Natural killer cell (primary cell): ENCODE measurements at regions not wholly inside any gene's neighbourhood (a gene's known extent, or its start where the extent isn't known, plus 50 kb on each side); places are given as distances from the start of the nearest gene placed in this dataset.

Source experiments
- ATAC-seq, 3 donors: fragments of 150-1000 bp in 2 of 3; fragments of 200-7000 bp in 1 of 3; cut with Tn5 transposase; 1 replicate in 1 of 3; 2 replicates in 2 of 3; pipeline ENCODE4 v1.10.0; 2021; ENCODE audit warnings: mild to moderate bottlenecking in 2 of 3, moderate library complexity in 2 of 3
- DNase-seq, 2 donors: peaks; one replicate each; pipeline versions ENCODE4 v3.0.0 to v3.0.0-alpha.2; 2013 to 2021; ENCODE audit warnings: mixed read lengths in 1 of 2
- H3K27ac ChIP-seq: one replicate; pipeline ENCODE4 v1.5.1; 2013; ENCODE audit warnings: mild to moderate bottlenecking, low read length
- H3K27me3 ChIP-seq: one replicate; pipeline ENCODE4 v1.6.1; 2013; ENCODE audit warnings: low read length; ENCODE audit not compliant: control insufficient read depth, insufficient read depth
- H3K36me3 ChIP-seq: one replicate; pipeline ENCODE4 v1.6.1; 2013; ENCODE audit warnings: low read length; ENCODE audit not compliant: control insufficient read depth, insufficient read depth
- H3K4me1 ChIP-seq: one replicate; pipeline ENCODE4 v1.6.1; 2013; ENCODE audit warnings: low read length; ENCODE audit not compliant: control insufficient read depth, insufficient read depth
- H3K4me3 ChIP-seq: one replicate; pipeline ENCODE4 v1.5.1; 2013; ENCODE audit warnings: low read length
- H3K9me3 ChIP-seq: one replicate; pipeline ENCODE4 v1.6.1; 2013; ENCODE audit warnings: low read length; ENCODE audit not compliant: control insufficient read depth, insufficient read depth
- H3K27ac Mint-ChIP-seq, 2 donors: one replicate each; pipeline ENCODE4 v1.8.0; 2022; ENCODE audit warnings: mild to moderate bottlenecking in 2 of 2, mixed read lengths in 2 of 2, moderate library complexity in 1 of 2
- H3K27me3 Mint-ChIP-seq, 2 donors: one replicate each; pipeline ENCODE4 v1.8.0; 2022; ENCODE audit warnings: low read depth in 2 of 2, mixed read lengths in 2 of 2
- H3K36me3 Mint-ChIP-seq: one replicate; pipeline ENCODE4 v1.8.0; 2022; ENCODE audit warnings: mixed read lengths
- H3K4me1 Mint-ChIP-seq, 2 donors: one replicate each; pipeline ENCODE4 v1.8.0; 2022; ENCODE audit warnings: mixed read lengths in 2 of 2
- H3K4me3 Mint-ChIP-seq: one replicate; pipeline ENCODE4 v1.8.0; 2022; ENCODE audit warnings: mild to moderate bottlenecking, moderate library complexity, mixed read lengths
- H3K9me3 Mint-ChIP-seq, 2 donors: one replicate each; pipeline ENCODE4 v1.8.0; 2022; ENCODE audit warnings: mixed read lengths in 2 of 2
- WGBS: methylation state at CpG from one replicate; pipeline ENCODE4 v1.1.7; 2013; ENCODE audit warnings: missing lambda C conversion rate; ENCODE audit not compliant: insufficient coverage; 5-methylcytosine and 5-hydroxymethylcytosine counted together
- intact Hi-C: fragments of 100-400 bp; cut with micrococcal nuclease; formaldehyde crosslinking; loops from one replicate; pipeline ENCODE4 v1.14.2; 2022
- TF ChIP-seq, protein P1 (sequence below): fragments of 200-600 bp; IDR thresholded peaks from one replicate; pipeline ENCODE4 v1.8.0; 2022; ENCODE audit warnings: antibody characterized with exemption

DNA sequence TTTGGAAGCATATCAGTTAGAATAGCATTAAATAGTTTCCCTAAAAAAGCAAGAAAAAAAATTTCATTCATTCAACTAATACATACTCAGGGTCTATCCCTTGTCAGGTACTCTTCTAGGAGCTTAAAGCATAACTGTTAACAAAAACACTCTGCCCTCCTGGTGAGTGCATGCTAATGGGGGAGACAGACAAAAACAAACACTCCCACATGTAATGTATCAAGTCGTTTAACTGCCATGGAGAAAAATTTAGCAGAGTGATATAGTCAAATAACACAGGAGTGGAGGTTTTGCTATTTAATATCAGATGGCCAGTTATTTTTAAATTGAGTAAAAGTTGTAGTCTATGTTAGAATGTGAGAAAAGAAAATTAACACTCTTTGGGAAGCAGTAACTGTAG lies 254.5 kb upstream of the RARB start:
- ATAC-seq: no peak
- no peaks in the 10 kb centered on the region for H3K4me1 Mint-ChIP-seq
- H3K9me3 Mint-ChIP-seq: no peaks in the 10 kb centered on the region
- H3K27me3 Mint-ChIP-seq: no peaks in the 10 kb centered on the region
- no peak overlapping the region for H3K4me3 Mint-ChIP-seq
- no CpG with 5 or more reads among the region's 1 CpG for WGBS
- no peaks in the 10 kb centered on the region for H3K27me3 ChIP-seq
- TF ChIP-seq, protein P1, sequence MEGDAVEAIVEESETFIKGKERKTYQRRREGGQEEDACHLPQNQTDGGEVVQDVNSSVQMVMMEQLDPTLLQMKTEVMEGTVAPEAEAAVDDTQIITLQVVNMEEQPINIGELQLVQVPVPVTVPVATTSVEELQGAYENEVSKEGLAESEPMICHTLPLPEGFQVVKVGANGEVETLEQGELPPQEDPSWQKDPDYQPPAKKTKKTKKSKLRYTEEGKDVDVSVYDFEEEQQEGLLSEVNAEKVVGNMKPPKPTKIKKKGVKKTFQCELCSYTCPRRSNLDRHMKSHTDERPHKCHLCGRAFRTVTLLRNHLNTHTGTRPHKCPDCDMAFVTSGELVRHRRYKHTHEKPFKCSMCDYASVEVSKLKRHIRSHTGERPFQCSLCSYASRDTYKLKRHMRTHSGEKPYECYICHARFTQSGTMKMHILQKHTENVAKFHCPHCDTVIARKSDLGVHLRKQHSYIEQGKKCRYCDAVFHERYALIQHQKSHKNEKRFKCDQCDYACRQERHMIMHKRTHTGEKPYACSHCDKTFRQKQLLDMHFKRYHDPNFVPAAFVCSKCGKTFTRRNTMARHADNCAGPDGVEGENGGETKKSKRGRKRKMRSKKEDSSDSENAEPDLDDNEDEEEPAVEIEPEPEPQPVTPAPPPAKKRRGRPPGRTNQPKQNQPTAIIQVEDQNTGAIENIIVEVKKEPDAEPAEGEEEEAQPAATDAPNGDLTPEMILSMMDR: no peak
- H3K9me3 ChIP-seq: no peaks in the 10 kb centered on the region
- intact Hi-C loops: no loop called here
- H3K4me3 ChIP-seq: no peak overlapping the region
- H3K27ac ChIP-seq: no peak overlapping the region
- H3K36me3 ChIP-seq: no peaks in the 10 kb centered on the region
- no peak for DNase-seq
- H3K4me1 ChIP-seq: no peaks in the 10 kb centered on the region
- H3K36me3 Mint-ChIP-seq: no peaks in the 10 kb centered on the region
- H3K27ac Mint-ChIP-seq: no peak overlapping the region

DNA sequence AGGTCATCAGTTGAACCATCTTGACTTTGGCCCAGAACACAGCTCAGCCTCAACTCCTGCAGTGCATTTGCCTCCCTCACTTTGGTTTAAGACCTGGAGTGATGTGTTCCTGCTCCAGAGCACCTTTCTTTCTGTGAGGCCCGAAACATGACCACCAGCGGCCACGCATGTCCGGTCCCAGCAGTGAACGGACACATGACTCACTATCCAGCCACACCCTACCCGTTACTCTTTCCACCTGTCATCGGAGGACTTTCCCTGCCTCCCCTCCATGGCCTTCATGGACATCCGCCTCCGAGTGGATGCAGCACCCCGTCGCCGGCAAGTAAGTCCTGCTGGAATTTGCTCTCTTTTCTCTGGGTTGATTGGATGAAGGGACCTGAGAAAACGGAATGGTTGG lies 253.8 kb upstream of the RARB start:
- no peak overlapping the region for H3K4me3 Mint-ChIP-seq
- no peak overlapping the region for H3K27ac Mint-ChIP-seq
- Histone ChIP-seq H3K9me3 (no peaks in the 10 kb centered on the region), H3K27ac (no peak overlapping the region), H3K27me3 (no peaks in the 10 kb centered on the region), H3K4me3 (no peak overlapping the region), H3K36me3 (no peaks in the 10 kb centered on the region), H3K4me1 (no peaks in the 10 kb centered on the region)
- WGBS: 91% methylated on average over 13 of the region's 13 CpGs
- TF ChIP-seq, protein P1: no peak
- H3K27me3 Mint-ChIP-seq: no peaks in the 10 kb centered on the region
- no peaks in the 10 kb centered on the region for H3K9me3 Mint-ChIP-seq
- DNase-seq (no peak), ATAC-seq (no peak)
- intact Hi-C loops: no loop called here
- H3K4me1 Mint-ChIP-seq: no peaks in the 10 kb centered on the region
- no peaks in the 10 kb centered on the region for H3K36me3 Mint-ChIP-seq

- no peaks in the 10 kb centered on the region for H3K36me3 Mint-ChIP-seq
- ATAC-seq: no peak
- WGBS: 83% methylated on average over 2 of the region's 3 CpGs
These were observed 251.0 kb upstream of the RARB start for GRCh38 chr3:25177041-25177440.

DNA sequence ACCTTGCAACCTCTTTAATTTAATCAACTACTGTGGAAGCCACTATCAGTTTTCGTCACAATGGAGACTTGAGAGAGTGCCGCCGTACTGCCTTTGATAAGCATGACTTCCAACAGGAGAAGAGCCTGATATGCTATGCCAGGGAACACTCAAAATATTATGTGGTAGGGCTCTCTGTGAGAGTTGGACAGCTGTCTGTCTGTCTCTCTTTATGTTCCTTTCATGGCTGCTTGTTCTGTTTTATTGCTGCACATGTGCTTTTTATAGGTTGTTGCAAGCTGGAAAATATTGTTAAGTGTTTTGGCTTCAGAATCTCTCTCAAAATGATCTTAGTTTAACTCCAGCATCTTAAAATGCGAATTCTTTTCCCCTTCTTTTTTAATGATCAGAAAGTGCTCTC lies 249.4 kb upstream of the RARB start:
- no peaks in the 10 kb centered on the region for H3K4me1 Mint-ChIP-seq
- no peak overlapping the region for H3K27ac Mint-ChIP-seq
- Histone ChIP-seq H3K4me1 (no peaks in the 10 kb centered on the region), H3K9me3 (no peaks in the 10 kb centered on the region), H3K27me3 (no peaks in the 10 kb centered on the region), H3K36me3 (no peaks in the 10 kb centered on the region), H3K27ac (no peak overlapping the region), H3K4me3 (no peak overlapping the region)
- no peaks in the 10 kb centered on the region for H3K36me3 Mint-ChIP-seq
- DNase-seq: no peak
- peaks cover 0 to 4% of the 10 kb centered on the region in 2 donors for H3K9me3 Mint-ChIP-seq
- intact Hi-C loops: no loop called here
- 82% methylated on average over 4 of the region's 4 CpGs for WGBS
- H3K27me3 Mint-ChIP-seq: peaks cover 0 to 4% of the 10 kb centered on the region in 2 donors
- TF ChIP-seq, protein P1: no peak
- no peak for ATAC-seq
- no peak overlapping the region for H3K4me3 Mint-ChIP-seq

More at GRCh38 chr3:25177041-25177440, 251.0 kb upstream of the RARB start:
- DNase-seq: no peak
- H3K4me1 ChIP-seq: no peaks in the 10 kb centered on the region
- H3K27me3 ChIP-seq: no peaks in the 10 kb centered on the region
- Mint-ChIP-seq H3K4me3 (no peak overlapping the region), H3K4me1 (no peaks in the 10 kb centered on the region), H3K27ac (no peak overlapping the region), H3K27me3 (no peaks in the 10 kb centered on the region), H3K9me3 (no peaks in the 10 kb centered on the region)
- intact Hi-C loops: no loop called here
- H3K9me3 ChIP-seq: no peaks in the 10 kb centered on the region
- H3K36me3 ChIP-seq: no peaks in the 10 kb centered on the region
- TF ChIP-seq, protein P1: no peak
- no peak overlapping the region for H3K27ac ChIP-seq
- H3K4me3 ChIP-seq: no peak overlapping the region
